CD8-positive, alpha-beta memory T cell (primary cell): ENCODE measurements at regions not wholly inside any gene's neighbourhood (a gene's known extent, or its start where the extent isn't known, plus 50 kb on each side); places are given as distances from the start of the nearest gene placed in this dataset.

Source experiments
- CTCF ChIA-PET: fragments of 350-600 bp; sonication (Branson Sonifier 250); formaldehyde crosslinking; loops from one replicate; lab custom pipeline; 2021; ENCODE audit warnings: antibody characterized with exemption; lab: Charles Lee
- POLR2A ChIA-PET: fragments of 350-600 bp; sonication (Branson Sonifier 250); formaldehyde crosslinking; loops from one replicate; lab custom pipeline; 2021; ENCODE audit warnings: antibody characterized with exemption; lab: Charles Lee
- DNase-seq, 5 donors: peaks; one replicate each; pipeline versions ENCODE4 v3.0.0 to v3.0.0-alpha.2; 2020 to 2022; ENCODE audit warnings: mixed read lengths in 1 of 5
- H3K27ac ChIP-seq: one replicate; pipeline ENCODE4 v1.7.0; 2013; ENCODE audit warnings: low read depth, mild to moderate bottlenecking, low read length, moderate library complexity
- H3K27me3 ChIP-seq: 2 replicates; pipeline ENCODE4 v1.7.0; 2013; ENCODE audit warnings: low read length, mild to moderate bottlenecking; ENCODE audit not compliant: insufficient read depth, poor library complexity, severe bottlenecking
- H3K36me3 ChIP-seq: 2 replicates; pipeline ENCODE4 v1.7.0; 2013; ENCODE audit warnings: mild to moderate bottlenecking, low read length, moderate library complexity; ENCODE audit not compliant: insufficient read depth
- H3K4me1 ChIP-seq: 2 replicates; pipeline ENCODE4 v1.7.0; 2013; ENCODE audit warnings: mild to moderate bottlenecking, low read length, moderate library complexity; ENCODE audit not compliant: insufficient read depth
- H3K4me3 ChIP-seq: 2 replicates; pipeline ENCODE4 v1.7.0; 2013; ENCODE audit warnings: mild to moderate bottlenecking, low read length
- H3K9me3 ChIP-seq: 2 replicates; pipeline ENCODE4 v1.7.0; 2013; ENCODE audit warnings: mild to moderate bottlenecking, low read length
- H3K27ac Mint-ChIP-seq, 8 donors: one replicate each; pipeline ENCODE4 v1.8.0; 2020 to 2021; ENCODE audit warnings: mixed read lengths in 8 of 8, mild to moderate bottlenecking in 6 of 8, inconsistent platforms in 3 of 8, moderate library complexity in 3 of 8
- H3K27me3 Mint-ChIP-seq, 2 donors: one replicate each; pipeline ENCODE4 v1.8.0; 2020 to 2021; ENCODE audit warnings: mixed read lengths in 2 of 2, mild to moderate bottlenecking in 1 of 2, moderate library complexity in 1 of 2
- H3K36me3 Mint-ChIP-seq, 3 donors: one replicate each; pipeline ENCODE4 v1.8.0; 2020 to 2021; ENCODE audit warnings: mixed read lengths in 3 of 3, inconsistent platforms in 1 of 3, mild to moderate bottlenecking in 1 of 3
- H3K4me1 Mint-ChIP-seq, 3 donors: one replicate each; pipeline ENCODE4 v1.8.0; 2020 to 2021; ENCODE audit warnings: mixed read lengths in 3 of 3, inconsistent platforms in 1 of 3, mild to moderate bottlenecking in 1 of 3
- H3K4me3 Mint-ChIP-seq, 7 donors: one replicate each; pipeline ENCODE4 v1.8.0; 2020 to 2021; ENCODE audit warnings: mixed read lengths in 7 of 7, mild to moderate bottlenecking in 6 of 7, moderate library complexity in 4 of 7, inconsistent platforms in 2 of 7
- H3K9me3 Mint-ChIP-seq, 5 donors: one replicate each; pipeline ENCODE4 v1.8.0; 2020 to 2022; ENCODE audit warnings: mixed read lengths in 5 of 5, mild to moderate bottlenecking in 3 of 5, moderate library complexity in 2 of 5, inconsistent platforms in 1 of 5

- H3K27me3 Mint-ChIP-seq: peaks cover 0 to 2% of the 10 kb centered on the region in 2 donors
- no peaks in the 10 kb centered on the region for H3K36me3 Mint-ChIP-seq
- no peak overlapping the region for H3K4me3 ChIP-seq
- no peaks in the 10 kb centered on the region for H3K27me3 ChIP-seq
- H3K9me3 Mint-ChIP-seq: peaks cover 0 to 9% (median 0%) of the 10 kb centered on the region in 5 donors
- H3K4me1 Mint-ChIP-seq: no peaks in the 10 kb centered on the region
- no peak overlapping the region for H3K27ac ChIP-seq
- no peaks in the 10 kb centered on the region for H3K9me3 ChIP-seq
- no peaks in the 10 kb centered on the region for H3K36me3 ChIP-seq
- CTCF ChIA-PET: no interaction called here
- no peak overlapping the region for H3K4me3 Mint-ChIP-seq
- POLR2A ChIA-PET: no interaction called here
- H3K4me1 ChIP-seq: no peaks in the 10 kb centered on the region
- no peak for DNase-seq
- H3K27ac Mint-ChIP-seq: no peak overlapping the region
These were observed 244.3 kb downstream of the OSR1 start for GRCh38 chr2:19114126-19114525.

DNA sequence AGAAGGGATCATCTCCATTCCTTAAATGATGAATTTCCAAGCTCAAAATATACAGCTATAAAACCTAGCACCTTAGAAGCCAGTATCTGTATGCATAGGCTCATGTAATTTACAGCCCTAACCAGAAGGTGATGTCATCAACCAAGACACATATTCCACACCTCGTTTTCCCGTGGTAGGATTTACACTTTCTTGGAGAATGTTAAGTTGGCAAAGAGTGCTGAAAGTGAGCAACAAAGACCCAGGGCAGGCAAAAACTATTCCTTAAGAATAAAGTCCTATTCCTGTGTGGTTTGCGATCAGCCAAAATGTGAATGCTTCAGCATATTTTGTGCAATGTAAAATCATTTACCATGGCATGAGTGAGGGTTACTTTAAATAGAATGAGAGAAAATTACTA is 247.1 kb downstream of the OSR1 start:
- ChIA-PET CTCF (no interaction called here), POLR2A (no interaction called here)
- Histone ChIP-seq H3K4me3 (no peak overlapping the region), H3K27me3 (no peaks in the 10 kb centered on the region), H3K36me3 (no peaks in the 10 kb centered on the region), H3K4me1 (no peaks in the 10 kb centered on the region), H3K27ac (no peak overlapping the region), H3K9me3 (no peaks in the 10 kb centered on the region)
- no peak overlapping the region for H3K4me3 Mint-ChIP-seq
- no peaks in the 10 kb centered on the region for H3K4me1 Mint-ChIP-seq
- H3K27me3 Mint-ChIP-seq: peaks cover 0 to 5% of the 10 kb centered on the region in 2 donors
- H3K36me3 Mint-ChIP-seq: no peaks in the 10 kb centered on the region
- H3K27ac Mint-ChIP-seq: no peak overlapping the region
- DNase-seq: no peak
- H3K9me3 Mint-ChIP-seq: peaks cover 0 to 4% (median 0%) of the 10 kb centered on the region in 5 donors

DNA sequence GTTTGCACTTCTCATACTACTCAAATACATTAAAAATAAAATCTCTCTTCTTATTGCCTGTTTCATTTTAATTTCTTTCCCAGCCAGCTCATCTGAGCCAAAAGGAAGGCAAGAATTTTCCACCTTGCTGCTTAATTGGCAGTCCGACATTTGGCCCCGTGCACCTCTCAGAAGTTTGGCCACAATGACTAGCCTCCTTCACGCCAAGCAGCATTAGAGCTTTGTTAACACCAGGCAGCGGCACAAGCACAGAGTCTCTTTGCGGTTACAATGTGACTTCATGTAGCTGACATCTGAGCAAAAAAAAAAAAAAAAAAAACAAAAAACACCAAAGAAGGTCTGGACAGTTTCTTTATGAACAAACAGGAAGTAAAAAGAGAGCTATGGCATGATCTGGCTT is 248.9 kb downstream of the OSR1 start:
- Histone ChIP-seq H3K36me3 (no peaks in the 10 kb centered on the region), H3K4me1 (no peaks in the 10 kb centered on the region), H3K9me3 (no peaks in the 10 kb centered on the region), H3K27me3 (no peaks in the 10 kb centered on the region), H3K4me3 (no peak overlapping the region), H3K27ac (no peak overlapping the region)
- H3K27me3 Mint-ChIP-seq: peaks cover 0 to 5% of the 10 kb centered on the region in 2 donors
- no peaks in the 10 kb centered on the region for H3K4me1 Mint-ChIP-seq
- ChIA-PET POLR2A (no interaction called here), CTCF (no interaction called here)
- H3K4me3 Mint-ChIP-seq: no peak overlapping the region
- no peak overlapping the region for H3K27ac Mint-ChIP-seq
- H3K36me3 Mint-ChIP-seq: no peaks in the 10 kb centered on the region
- peaks cover 0 to 10% (median 2%) of the 10 kb centered on the region in 5 donors for H3K9me3 Mint-ChIP-seq
- no peak for DNase-seq

- no peaks in the 10 kb centered on the region for H3K4me1 ChIP-seq
- H3K27me3 Mint-ChIP-seq: peaks cover 0 to 8% of the 10 kb centered on the region in 2 donors
- H3K36me3 Mint-ChIP-seq: no peaks in the 10 kb centered on the region
- no peak overlapping the region for H3K4me3 ChIP-seq
- no peak for DNase-seq
- H3K27ac ChIP-seq: no peak overlapping the region
- no peaks in the 10 kb centered on the region for H3K4me1 Mint-ChIP-seq
- H3K9me3 ChIP-seq: no peaks in the 10 kb centered on the region
- ChIA-PET CTCF (no interaction called here), POLR2A (no interaction called here)
- no peak overlapping the region for H3K27ac Mint-ChIP-seq
- H3K4me3 Mint-ChIP-seq: no peak overlapping the region
- H3K27me3 ChIP-seq: no peaks in the 10 kb centered on the region
- peaks cover 0 to 12% (median 3%) of the 10 kb centered on the region in 5 donors for H3K9me3 Mint-ChIP-seq
- H3K36me3 ChIP-seq: no peaks in the 10 kb centered on the region
These were observed 252.0 kb downstream of the OSR1 start for GRCh38 chr2:19106376-19106775.

DNA sequence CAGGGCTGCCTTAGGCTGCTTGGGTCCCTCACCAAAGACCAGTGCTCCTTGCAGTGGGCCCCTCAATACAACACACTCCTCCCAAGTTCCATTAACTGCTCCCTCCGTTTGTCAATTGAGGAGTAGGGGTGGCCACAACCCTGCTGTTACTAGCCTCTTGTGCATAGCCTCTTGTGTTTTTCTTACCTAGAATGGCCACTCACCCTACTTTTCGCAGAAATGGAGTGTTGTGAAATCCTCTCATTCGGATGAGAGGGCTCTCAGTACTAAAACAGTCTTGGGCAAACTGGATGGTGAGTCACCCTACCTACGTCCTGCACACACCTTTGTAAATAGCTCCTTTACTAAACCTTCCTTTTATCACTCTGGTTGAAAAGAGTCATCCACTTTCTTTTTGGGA is 253.9 kb downstream of the OSR1 start:
- H3K27me3 Mint-ChIP-seq: peaks cover 0 to 7% of the 10 kb centered on the region in 2 donors
- no peaks in the 10 kb centered on the region for H3K4me1 ChIP-seq
- no peak overlapping the region for H3K27ac Mint-ChIP-seq
- ChIA-PET POLR2A (no interaction called here), CTCF (no interaction called here)
- H3K4me1 Mint-ChIP-seq: no peaks in the 10 kb centered on the region
- no peak overlapping the region for H3K27ac ChIP-seq
- H3K4me3 Mint-ChIP-seq: no peak overlapping the region
- no peaks in the 10 kb centered on the region for H3K9me3 ChIP-seq
- peaks cover 0 to 19% (median 4%) of the 10 kb centered on the region in 5 donors for H3K9me3 Mint-ChIP-seq
- no peaks in the 10 kb centered on the region for H3K27me3 ChIP-seq
- H3K36me3 Mint-ChIP-seq: peaks cover 0 to 3% (median 0%) of the 10 kb centered on the region in 3 donors
- DNase-seq: no peak
- H3K36me3 ChIP-seq: no peaks in the 10 kb centered on the region
- no peak overlapping the region for H3K4me3 ChIP-seq

GRCh38 chr2:19102696-19103423 is 255.6 kb downstream of the OSR1 start:
- POLR2A ChIA-PET: no interaction called here
- CTCF ChIA-PET: no interaction called here
- H3K4me1 Mint-ChIP-seq: no peaks in the 10 kb centered on the region
- Histone ChIP-seq H3K4me3 (no peak overlapping the region), H3K9me3 (no peaks in the 10 kb centered on the region), H3K27me3 (no peaks in the 10 kb centered on the region), H3K4me1 (no peaks in the 10 kb centered on the region), H3K36me3 (no peaks in the 10 kb centered on the region), H3K27ac (no peak overlapping the region)
- no peak overlapping the region for H3K4me3 Mint-ChIP-seq
- H3K36me3 Mint-ChIP-seq: peaks cover 0 to 3% (median 0%) of the 10 kb centered on the region in 3 donors
- H3K9me3 Mint-ChIP-seq: peaks cover 0 to 23% (median 4%) of the 10 kb centered on the region in 5 donors
- no peak overlapping the region for H3K27ac Mint-ChIP-seq
- no peak for DNase-seq
- peaks cover 0 to 5% of the 10 kb centered on the region in 2 donors for H3K27me3 Mint-ChIP-seq

GRCh38 chr2:19101968-19102367 is 256.5 kb downstream of the OSR1 start:
- Mint-ChIP-seq H3K27ac (no peak overlapping the region), H3K27me3 (peaks cover 0 to 4% of the 10 kb centered on the region in 2 donors)
- CTCF ChIA-PET: no interaction called here

GRCh38 chr2:19100570-19100969 is 257.9 kb downstream of the OSR1 start:
- H3K36me3 Mint-ChIP-seq: peaks cover 0 to 7% (median 0%) of the 10 kb centered on the region in 3 donors
- H3K4me3 ChIP-seq: no peak overlapping the region
- ChIA-PET POLR2A (no interaction called here), CTCF (no interaction called here)
- H3K4me1 Mint-ChIP-seq: no peaks in the 10 kb centered on the region
- H3K27ac ChIP-seq: no peak overlapping the region
- H3K27me3 Mint-ChIP-seq: peaks cover 0 to 4% of the 10 kb centered on the region in 2 donors
- H3K9me3 Mint-ChIP-seq: peaks cover 0 to 32% (median 8%) of the 10 kb centered on the region in 5 donors
- no peak overlapping the region for H3K4me3 Mint-ChIP-seq
- H3K27ac Mint-ChIP-seq: no peak overlapping the region
- H3K27me3 ChIP-seq: no peaks in the 10 kb centered on the region
- no peaks in the 10 kb centered on the region for H3K9me3 ChIP-seq
- no peaks in the 10 kb centered on the region for H3K36me3 ChIP-seq
- DNase-seq: no peak
- no peaks in the 10 kb centered on the region for H3K4me1 ChIP-seq

More at GRCh38 chr2:19101968-19102367, 256.5 kb downstream of the OSR1 start:
- POLR2A ChIA-PET: no interaction called here
- no peaks in the 10 kb centered on the region for H3K4me1 ChIP-seq
- DNase-seq: no peak
- H3K4me3 Mint-ChIP-seq: no peak overlapping the region
- no peaks in the 10 kb centered on the region for H3K9me3 ChIP-seq
- no peak overlapping the region for H3K4me3 ChIP-seq
- H3K27ac ChIP-seq: no peak overlapping the region
- no peaks in the 10 kb centered on the region for H3K36me3 ChIP-seq
- H3K36me3 Mint-ChIP-seq: peaks cover 0 to 3% (median 0%) of the 10 kb centered on the region in 3 donors
- no peaks in the 10 kb centered on the region for H3K27me3 ChIP-seq
- no peaks in the 10 kb centered on the region for H3K4me1 Mint-ChIP-seq
- peaks cover 0 to 27% (median 4%) of the 10 kb centered on the region in 5 donors for H3K9me3 Mint-ChIP-seq
